Uterus (tissue), 3 donors: ENCODE measurements at regions not wholly inside any gene's neighbourhood (a gene's known extent, or its start where the extent isn't known, plus 50 kb on each side); places are given as distances from the start of the nearest gene placed in this dataset.

Experiments used
- DNase-seq, 2 donors: peaks; one replicate each; pipeline ENCODE4 v3.0.0-alpha.2; 2019 to 2020
- H3K27ac ChIP-seq, 2 donors: fragments of 200-600 bp; sonication (generic); 1 replicate in 1 of 2; 2 replicates in 1 of 2; pipeline ENCODE4 v1.5.1; 2016 to 2018
- H3K27me3 ChIP-seq, 2 donors: fragments of 200-600 bp; sonication (generic); one replicate each; pipeline ENCODE4 v1.5.1; 2018 to 2019; ENCODE audit warnings: control low read depth in 1 of 2
- H3K36me3 ChIP-seq, 2 donors: fragments of 200-600 bp; sonication (generic); one replicate each; pipeline ENCODE4 v1.5.1; 2019; ENCODE audit warnings: control low read depth in 1 of 2
- H3K4me1 ChIP-seq, 2 donors: fragments of 200-600 bp; sonication (generic); one replicate each; pipeline ENCODE4 v1.5.1; 2018 to 2019; ENCODE audit warnings: control low read depth in 1 of 2
- H3K4me3 ChIP-seq, 2 donors: fragments of 200-600 bp; sonication (generic); 1 replicate in 1 of 2; 2 replicates in 1 of 2; pipeline ENCODE4 v1.5.1; 2018 to 2019; ENCODE audit warnings: mild to moderate bottlenecking in 1 of 2
- H3K9me3 ChIP-seq, 2 donors: fragments of 200-600 bp; sonication (generic); one replicate each; pipeline ENCODE4 v1.5.1; 2019; ENCODE audit warnings: control low read depth in 1 of 2
- POLR2A ChIP-seq, 2 donors: fragments of 450-650 bp; IDR thresholded peaks; one replicate each; pipeline ENCODE4 v1.6.1; 2016; ENCODE audit warnings: antibody characterized with exemption in 2 of 2, mild to moderate bottlenecking in 1 of 2, moderate library complexity in 1 of 2
- intact Hi-C: fragments of 100-400 bp; cut with DNase I; formaldehyde crosslinking; loops from one replicate; pipeline ENCODE4 v1.15.1; 2023; ENCODE audit warnings: low total_unique reads
- TF ChIP-seq, protein P1 (sequence below), 4 experiments: fragments of 200-600 bp in 2 of 4; fragments of 450-650 bp in 2 of 4; sonication (generic) in 2 of 4; IDR thresholded peaks; one replicate each; pipeline ENCODE4 v1.5.1; 2016 to 2019; ENCODE audit warnings: antibody characterized with exemption in 4 of 4, mild to moderate bottlenecking in 2 of 4, moderate library complexity in 1 of 4
- donor health status: DM: yes; HTN: yes; CAD: no.

DNA sequence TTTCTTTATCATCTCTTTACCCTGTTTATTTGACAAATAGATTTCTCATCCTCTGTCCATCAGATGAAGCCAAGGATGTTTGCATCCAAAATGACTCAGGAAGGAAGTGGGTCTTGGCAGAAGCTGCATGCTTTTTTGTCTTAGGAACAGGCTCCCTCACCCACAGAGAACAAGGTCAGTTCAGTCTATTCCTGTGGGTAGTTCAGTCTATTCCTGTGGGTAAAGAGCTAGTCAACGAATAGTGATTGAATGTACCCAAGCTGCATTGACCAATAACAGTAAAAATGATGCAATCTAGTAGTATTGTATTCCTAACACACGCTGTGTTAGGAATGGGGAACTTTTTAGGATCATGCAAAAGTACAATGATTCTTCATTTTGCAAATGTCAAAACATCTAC lies 290.8 kb upstream of the TANK start:
- no peak overlapping the region for H3K4me3 ChIP-seq
- H3K27ac ChIP-seq: peak overlapping the region in 1 of 2 donors; percentile 40
- no peaks in the 10 kb centered on the region for H3K4me1 ChIP-seq
- no peaks in the 10 kb centered on the region for H3K27me3 ChIP-seq
- no peaks in the 10 kb centered on the region for H3K36me3 ChIP-seq
- intact Hi-C loops: no loop called here
- DNase-seq: peak in 1 of 2 donors; percentile 21
- no peaks in the 10 kb centered on the region for H3K9me3 ChIP-seq
- TF ChIP-seq, protein P1, sequence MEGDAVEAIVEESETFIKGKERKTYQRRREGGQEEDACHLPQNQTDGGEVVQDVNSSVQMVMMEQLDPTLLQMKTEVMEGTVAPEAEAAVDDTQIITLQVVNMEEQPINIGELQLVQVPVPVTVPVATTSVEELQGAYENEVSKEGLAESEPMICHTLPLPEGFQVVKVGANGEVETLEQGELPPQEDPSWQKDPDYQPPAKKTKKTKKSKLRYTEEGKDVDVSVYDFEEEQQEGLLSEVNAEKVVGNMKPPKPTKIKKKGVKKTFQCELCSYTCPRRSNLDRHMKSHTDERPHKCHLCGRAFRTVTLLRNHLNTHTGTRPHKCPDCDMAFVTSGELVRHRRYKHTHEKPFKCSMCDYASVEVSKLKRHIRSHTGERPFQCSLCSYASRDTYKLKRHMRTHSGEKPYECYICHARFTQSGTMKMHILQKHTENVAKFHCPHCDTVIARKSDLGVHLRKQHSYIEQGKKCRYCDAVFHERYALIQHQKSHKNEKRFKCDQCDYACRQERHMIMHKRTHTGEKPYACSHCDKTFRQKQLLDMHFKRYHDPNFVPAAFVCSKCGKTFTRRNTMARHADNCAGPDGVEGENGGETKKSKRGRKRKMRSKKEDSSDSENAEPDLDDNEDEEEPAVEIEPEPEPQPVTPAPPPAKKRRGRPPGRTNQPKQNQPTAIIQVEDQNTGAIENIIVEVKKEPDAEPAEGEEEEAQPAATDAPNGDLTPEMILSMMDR (IDR thresholded peaks at IDR 0.05): no peak
- no peak for TF ChIP-seq POLR2A (IDR thresholded peaks at IDR 0.05)

DNA sequence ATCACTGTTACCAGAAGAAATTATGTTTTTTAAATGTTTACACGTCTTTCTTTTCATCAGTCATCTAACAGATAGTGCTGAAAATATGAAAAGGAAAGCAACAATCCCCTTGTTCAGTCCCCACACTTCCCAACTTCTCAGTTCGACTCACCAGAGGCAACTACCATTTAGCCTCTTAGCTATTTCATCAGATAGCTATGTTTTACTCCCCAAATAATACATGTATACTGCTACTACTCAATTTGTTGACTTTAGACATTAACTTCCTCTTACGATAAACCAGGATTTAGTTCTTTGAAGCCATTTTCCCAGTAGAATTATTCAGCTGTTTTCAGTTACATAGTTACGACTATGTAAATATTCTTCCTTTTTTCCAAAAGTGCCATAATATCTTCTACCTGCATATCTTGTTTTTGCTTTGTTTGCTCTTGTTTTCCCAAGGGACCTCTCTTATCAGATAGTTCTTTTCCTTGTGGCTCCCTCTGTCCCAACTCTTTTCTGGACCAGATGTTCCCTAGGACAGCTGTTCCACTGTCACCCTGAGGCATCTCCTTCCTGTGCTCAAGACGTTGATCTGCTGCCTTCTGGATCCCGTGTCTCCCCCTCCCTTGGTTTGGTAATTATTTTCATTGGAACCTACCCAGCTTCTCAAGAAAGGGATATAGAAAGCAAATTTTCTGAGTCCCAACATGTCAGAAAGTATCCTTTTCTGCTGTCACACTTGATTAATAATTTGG lies 289.3 kb upstream of the TANK start:
- H3K4me3 ChIP-seq: no peak overlapping the region
- no peaks in the 10 kb centered on the region for H3K9me3 ChIP-seq
- no peaks in the 10 kb centered on the region for H3K27me3 ChIP-seq
- intact Hi-C loops: no loop called here
- H3K4me1 ChIP-seq: no peaks in the 10 kb centered on the region
- H3K36me3 ChIP-seq: no peaks in the 10 kb centered on the region
- TF ChIP-seq, protein P1 (IDR thresholded peaks at IDR 0.05): no peak
- no peak for TF ChIP-seq POLR2A (IDR thresholded peaks at IDR 0.05)
- no peak for DNase-seq
- peak overlapping the region; percentile 51 to 66 for H3K27ac ChIP-seq

DNA sequence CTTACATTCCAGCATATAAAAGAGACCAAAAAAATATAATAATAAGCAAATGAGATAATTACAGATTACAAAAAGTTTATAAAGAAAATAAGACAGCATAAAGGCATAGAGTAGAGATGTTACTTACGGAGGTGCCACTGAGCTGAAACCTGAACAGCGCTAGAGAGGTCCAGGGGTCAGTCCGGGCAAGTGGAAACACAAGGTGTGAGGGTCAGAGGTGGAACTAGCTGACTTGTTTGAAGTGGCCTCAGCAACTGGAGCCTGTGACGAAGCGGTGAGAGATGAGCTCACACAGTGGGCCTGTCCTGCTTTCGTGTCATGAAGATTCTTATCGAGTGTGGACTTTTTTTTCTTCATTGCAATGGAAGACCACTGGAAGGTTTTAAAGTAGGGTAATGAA lies 288.3 kb upstream of the TANK start:
- intact Hi-C loops: no loop called here
- Histone ChIP-seq H3K9me3 (no peaks in the 10 kb centered on the region), H3K4me1 (no peaks in the 10 kb centered on the region), H3K27me3 (no peaks in the 10 kb centered on the region), H3K27ac (peak overlapping the region in 1 of 2 donors; percentile 20), H3K36me3 (no peaks in the 10 kb centered on the region), H3K4me3 (no peak overlapping the region)
- no peak for TF ChIP-seq POLR2A (IDR thresholded peaks at IDR 0.05)
- TF ChIP-seq, protein P1 (IDR thresholded peaks at IDR 0.05): no peak
- DNase-seq: no peak

DNA sequence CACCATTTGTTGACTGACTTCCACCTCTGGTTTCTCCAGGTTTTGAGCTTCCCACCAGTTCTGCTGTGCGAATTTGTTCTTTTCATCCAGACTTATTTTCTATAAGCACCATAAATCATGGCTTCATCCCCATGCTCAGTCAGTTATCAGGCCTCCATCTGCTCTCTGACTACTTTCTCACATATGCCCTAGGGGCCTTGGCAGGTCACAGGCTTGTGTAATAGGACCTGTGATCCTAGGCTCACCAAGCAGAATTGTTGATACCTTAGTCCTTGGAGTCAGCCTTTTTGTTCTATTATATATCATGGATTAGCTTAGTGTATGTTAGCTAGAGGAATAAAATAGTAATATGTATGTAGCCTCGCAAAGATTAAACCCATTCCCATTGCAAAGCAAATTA lies 284.2 kb upstream of the TANK start:
- no peak for DNase-seq
- Histone ChIP-seq H3K27ac (no peak overlapping the region), H3K4me1 (no peaks in the 10 kb centered on the region), H3K36me3 (no peaks in the 10 kb centered on the region), H3K4me3 (no peak overlapping the region), H3K9me3 (no peaks in the 10 kb centered on the region), H3K27me3 (no peaks in the 10 kb centered on the region)
- TF ChIP-seq, protein P1 (IDR thresholded peaks at IDR 0.05): no peak
- TF ChIP-seq POLR2A (IDR thresholded peaks at IDR 0.05): no peak
- intact Hi-C loops: no loop called here

DNA sequence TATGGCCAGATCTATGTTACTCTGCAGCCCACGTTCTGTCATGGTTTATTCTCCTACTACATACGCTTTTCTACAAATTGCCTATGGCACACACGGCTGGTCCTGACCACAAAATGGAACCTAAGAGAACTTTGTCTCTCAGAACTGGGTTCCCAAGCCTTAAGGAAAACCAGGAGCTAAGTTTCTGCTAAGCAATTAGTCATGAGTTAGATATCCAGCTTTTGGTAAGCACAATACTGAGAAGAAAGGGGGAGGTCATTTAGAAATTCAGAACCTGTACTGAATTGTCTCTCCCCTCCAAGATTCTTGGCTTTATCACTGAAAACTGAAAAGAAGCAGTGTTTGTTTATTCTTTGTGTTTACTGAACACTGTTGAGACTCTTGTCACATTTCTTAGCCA lies 283.5 kb upstream of the TANK start:
- TF ChIP-seq, protein P1 (IDR thresholded peaks at IDR 0.05): no peak
- TF ChIP-seq POLR2A (IDR thresholded peaks at IDR 0.05): no peak
- intact Hi-C loops: no loop called here

More for the DNA sequence above, 283.5 kb upstream of the TANK start:
- H3K4me3 ChIP-seq: no peak overlapping the region
- H3K9me3 ChIP-seq: no peaks in the 10 kb centered on the region
- H3K36me3 ChIP-seq: no peaks in the 10 kb centered on the region
- H3K27me3 ChIP-seq: no peaks in the 10 kb centered on the region
- no peak for DNase-seq
- no peak overlapping the region for H3K27ac ChIP-seq
- no peaks in the 10 kb centered on the region for H3K4me1 ChIP-seq
